NAMALWA (cell line): ENCODE measurements at regions not wholly inside any gene's neighbourhood (a gene's known extent, or its start where the extent isn't known, plus 50 kb on each side); places are given as distances from the start of the nearest gene placed in this dataset.

Experiments
- DNase-seq: peaks from one replicate; pipeline ENCODE4 v3.0.0-alpha.2; 2015; ENCODE audit warnings: low spot score

- no peak for DNase-seq
Observed at GRCh38 chr18:76202322-76202721, 292.7 kb downstream of the ZNF516 start.

GRCh38 chr18:76195601-76196000 is 299.4 kb downstream of the ZNF516 start:
- DNase-seq: no peak

DNA sequence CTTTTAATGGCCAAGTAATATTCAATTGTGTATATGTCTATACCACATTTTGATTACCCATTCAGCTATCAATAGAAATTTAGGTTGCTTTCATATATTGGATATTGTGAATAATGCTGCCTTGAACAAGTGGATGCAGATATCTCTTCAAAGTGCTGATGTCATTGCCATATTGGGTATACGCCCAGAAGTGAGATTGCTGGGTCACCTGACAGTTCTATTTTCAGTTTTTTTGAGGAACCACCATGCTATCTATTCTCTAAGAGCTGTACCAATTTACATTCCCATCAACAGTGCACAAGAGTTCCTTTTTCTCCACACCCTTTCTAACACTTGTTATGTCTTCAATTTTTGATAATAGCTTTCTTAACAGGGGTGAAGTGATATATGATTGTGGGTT is 306.9 kb downstream of the ZNF516 start:
- DNase-seq: no peak

DNA sequence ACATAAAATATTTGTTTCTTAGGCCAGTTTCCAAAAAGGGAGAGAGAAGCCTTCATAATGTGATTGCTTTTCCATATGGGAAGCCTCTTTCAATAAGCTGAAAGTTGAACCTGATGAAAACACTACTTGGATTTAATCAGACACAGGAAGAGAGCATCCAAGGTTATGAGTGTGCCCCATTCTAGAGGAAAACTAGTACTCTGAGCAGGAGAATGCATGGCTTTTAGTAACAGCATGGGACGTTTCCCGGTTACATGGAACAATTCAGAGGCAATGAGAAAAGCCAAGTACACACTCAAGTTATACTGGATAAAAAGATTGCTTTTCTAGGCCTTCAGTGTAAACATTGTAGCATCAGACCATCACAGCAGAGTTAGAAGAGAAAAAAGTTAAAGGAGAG is 315.8 kb downstream of the ZNF516 start:
- DNase-seq: no peak

DNA sequence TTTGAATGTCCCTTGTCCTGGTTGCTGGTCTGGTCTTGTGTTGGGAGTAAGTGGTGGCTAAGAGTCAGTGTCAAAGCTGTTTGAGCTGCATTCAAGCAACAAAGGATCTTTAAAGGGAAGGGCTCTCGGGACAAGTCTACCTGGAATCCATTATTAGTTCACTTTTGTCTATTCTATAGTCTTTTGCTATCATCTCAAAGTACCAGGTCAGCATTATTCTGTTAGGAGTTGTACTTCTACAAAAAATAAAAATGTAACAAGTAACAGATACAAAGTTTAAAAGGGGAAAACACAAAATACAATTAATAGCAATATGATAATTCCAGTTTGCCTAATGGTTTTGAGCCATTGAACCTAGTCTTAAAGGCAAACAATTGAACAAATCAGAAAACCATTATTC is 317.9 kb downstream of the ZNF516 start:
- DNase-seq: no peak

DNA sequence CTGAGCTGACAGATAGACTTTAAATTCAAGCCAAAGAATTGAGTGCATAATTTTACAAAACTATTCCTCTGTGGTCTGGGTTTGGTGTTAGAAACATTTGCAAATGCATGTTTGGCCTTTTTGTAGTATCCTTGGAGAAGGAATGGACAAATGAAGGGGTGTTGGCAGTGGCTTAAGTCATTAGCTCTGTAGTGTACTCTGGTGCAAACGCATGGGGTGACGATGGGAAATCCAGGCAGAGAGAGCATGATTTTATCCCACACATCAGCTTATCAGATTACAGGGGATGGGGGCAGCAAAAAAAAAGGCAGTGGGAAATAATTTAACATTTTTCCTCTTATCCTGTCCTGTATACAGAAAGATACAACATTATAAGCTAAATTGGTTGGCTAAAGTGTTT is 320.6 kb downstream of the ZNF516 start:
- no peak for DNase-seq

- peak; percentile 28 for DNase-seq
Observed at GRCh38 chr18:76169733-76170132, 325.3 kb downstream of the ZNF516 start.

DNA sequence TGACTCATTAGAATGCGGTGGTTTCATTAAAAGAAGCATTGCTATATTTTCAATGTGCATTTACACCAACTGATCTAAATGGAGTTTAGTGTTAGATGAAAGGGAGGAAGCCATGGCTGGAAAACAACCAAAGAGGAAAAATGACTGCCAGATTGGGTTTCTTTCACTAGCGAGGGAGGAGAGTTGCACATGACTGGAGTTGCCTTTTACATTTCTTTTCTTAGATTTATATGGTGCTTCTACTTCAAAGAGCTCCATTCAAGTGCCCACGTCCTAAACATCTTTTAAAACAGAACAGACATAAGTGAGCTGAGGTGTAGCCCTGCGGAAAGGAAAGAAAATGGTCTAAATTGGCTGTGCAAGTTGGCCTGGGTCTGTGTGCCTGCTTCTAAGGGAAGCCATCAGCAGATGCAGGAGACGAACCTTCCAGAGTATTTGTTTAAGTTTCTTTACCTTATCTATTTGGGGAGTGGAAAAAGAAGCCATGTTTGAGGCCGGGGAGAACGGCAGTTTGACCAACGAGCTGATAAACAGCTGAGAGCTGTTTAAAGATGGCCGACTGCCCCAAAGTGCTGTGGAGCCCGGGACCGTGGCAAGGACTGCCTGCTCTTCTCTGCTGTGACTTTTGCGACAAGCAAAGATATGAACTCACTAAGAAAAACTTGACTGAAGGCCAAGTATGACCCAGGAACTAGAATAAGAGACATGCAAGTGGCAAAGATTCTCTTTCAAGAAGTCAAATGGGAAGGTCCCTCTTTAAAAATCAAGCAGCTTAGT is 327.0 kb downstream of the ZNF516 start:
- no peak for DNase-seq

DNA sequence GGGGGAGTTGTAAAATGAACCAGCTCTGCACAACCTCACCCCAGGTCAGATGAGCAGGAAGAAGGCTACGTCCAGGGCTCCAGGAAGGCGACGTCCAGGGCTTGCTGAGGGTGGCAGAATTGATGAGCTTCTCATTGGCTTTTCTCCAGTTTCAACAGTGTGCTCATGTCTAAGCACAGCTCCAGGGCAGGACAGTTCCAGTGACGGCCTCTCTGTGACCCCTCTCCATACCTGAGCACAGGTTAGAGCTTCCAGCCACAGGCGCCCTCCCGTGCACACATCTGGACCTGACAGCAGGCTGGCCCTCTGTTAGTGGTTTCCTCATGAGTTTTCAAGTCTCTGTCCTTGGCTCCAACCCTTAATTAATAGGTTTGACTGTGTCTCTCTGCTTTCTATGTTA is 327.6 kb downstream of the ZNF516 start:
- DNase-seq: no peak

GRCh38 chr18:76162886-76163285 is 332.2 kb downstream of the ZNF516 start:
- no peak for DNase-seq

- no peak for DNase-seq
Observed at GRCh38 chr18:76161983-76162382, 333.1 kb downstream of the ZNF516 start.

- DNase-seq: no peak
Observed at GRCh38 chr18:76153691-76154090, 341.4 kb downstream of the ZNF516 start.

DNA sequence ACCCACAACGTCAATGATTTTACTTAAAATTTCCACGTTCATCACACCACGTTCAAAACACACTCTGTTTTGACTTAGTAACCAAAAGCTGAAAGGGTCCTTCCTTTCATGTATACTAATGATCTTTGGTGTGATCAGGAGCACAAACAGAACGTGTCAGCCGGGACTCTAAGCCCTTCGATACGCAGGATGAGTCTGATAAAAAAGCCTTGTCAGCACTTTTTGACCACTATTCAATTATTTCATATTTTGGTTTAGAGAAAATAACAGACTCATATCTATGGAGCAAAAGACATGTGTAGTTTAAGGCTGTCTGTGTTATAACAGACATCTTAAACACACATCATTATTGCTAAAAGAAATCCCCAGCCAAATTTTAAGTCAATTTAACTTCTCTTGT is 345.3 kb downstream of the ZNF516 start:
- DNase-seq: no peak

- DNase-seq: no peak
Observed at GRCh38 chr18:76149284-76149683, 345.8 kb downstream of the ZNF516 start.

DNA sequence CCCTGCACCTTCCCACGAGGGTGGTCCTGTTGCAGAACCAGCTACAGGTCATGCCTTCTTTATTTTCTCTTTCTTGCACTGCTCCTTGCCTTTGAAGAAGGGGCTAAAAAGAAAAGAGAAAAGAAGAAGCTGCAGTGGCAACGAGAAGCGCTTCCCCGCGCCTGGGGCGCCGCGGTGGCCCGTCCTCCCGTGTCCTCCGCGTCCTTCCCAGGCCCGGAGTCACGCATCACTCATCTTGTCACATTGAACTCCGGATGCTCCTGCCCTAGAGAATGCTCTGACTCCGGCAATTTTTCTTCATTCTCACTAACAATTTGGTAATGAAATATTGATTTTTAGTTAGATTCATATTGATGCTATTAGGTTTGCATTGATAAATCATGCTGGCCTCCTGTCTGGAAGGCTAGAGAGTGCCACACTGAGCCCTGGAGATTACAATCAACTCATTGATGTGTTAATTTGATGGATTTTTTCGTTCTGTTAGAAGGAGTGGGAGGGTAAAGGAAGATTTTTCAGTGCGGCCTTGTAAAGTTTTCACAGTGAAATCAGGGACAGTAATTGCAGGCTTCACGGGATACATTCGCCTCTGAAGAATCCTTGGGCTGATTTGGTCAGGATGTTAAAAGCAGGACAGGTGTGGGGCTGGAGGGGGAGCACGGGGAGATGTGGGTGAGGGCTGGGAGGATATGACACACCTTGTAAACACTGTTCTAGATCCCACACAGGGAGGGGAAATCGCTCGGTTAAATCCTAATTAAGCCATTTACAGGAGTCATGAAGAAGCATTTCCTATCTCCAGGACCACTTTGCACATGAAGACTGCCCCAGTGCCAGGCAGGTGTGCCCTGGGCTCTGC is 349.3 kb downstream of the ZNF516 start:
- DNase-seq: no peak

GRCh38 chr18:76144844-76145243 is 350.2 kb downstream of the ZNF516 start:
- no peak for DNase-seq

DNA sequence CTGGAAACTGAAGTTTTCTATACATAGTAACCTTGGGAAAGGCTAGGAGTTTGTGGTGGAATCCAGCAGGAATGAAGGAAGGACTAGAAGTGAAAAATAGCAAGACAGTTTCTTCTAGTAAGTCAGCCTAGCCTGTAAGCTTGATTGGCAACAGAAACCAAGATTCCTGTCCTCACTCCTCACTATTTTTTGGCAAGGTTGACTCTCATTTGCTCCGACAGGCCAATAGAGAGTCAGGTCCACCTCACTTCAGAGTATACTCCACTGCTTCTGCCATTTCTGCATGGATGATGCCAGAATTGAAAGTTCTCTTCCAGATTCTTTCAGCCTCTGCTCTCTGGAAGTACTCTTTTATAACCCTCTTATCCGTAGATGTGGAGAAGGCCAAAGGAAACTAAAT is 352.4 kb downstream of the ZNF516 start:
- no peak for DNase-seq

- no peak for DNase-seq
Observed at GRCh38 chr18:76139844-76140243, 355.2 kb downstream of the ZNF516 start.

DNA sequence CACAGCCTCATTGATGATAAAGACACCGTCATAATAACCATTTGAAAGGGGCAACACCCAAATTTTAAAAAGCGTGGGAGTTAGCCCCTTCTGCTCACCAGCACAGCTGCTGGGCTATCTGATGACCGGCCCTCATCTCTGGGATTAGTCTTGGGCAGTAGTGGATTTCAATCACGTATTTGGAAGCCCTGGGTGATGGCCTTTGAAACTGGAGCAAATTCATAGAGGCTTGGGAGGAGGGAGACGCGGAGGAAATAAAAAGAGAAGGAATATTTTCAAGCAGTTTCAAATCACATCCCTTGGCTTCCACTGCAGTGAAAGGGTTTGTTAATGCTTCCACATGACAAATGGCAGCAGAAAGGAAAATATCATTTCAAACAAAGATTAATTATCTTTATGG is 357.8 kb downstream of the ZNF516 start:
- no peak for DNase-seq

DNA sequence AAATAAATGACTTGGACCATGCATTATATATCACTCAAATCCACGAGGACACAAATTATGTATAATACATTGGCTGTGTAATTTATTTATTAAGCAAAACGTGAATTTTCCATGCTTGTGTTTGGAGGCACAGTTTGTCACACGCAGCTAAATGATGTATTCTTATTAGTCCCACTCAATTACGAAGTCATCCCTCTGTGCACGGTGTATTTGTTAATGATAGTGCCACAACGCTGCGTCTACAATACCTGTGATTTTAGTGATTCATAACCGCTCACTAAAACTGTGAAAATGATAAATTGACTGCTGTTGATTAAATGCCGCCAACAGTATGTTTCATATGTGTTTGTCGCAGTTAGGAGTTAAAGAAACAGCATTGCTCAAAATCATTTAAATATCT is 358.3 kb downstream of the ZNF516 start:
- no peak for DNase-seq

DNA sequence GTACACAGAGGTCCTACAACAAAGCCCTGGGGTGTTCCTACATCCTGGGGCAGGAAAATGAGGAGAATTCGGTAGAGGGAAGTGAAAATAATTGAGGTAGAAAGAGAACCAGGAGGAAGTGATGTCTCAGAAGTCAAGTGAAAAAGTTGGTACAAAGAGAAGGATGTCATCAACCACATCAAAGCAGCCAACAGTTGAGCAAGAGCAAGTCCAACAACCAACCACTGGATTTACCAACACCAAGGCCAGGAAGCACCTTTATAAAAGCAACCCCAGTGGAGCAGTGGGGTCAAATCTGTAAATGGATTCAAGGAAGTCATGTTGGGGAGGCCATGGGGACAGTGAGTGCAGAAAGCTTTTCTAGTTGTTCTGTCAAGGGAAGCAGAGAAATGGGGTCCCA is 360.4 kb downstream of the ZNF516 start:
- DNase-seq: no peak

DNA sequence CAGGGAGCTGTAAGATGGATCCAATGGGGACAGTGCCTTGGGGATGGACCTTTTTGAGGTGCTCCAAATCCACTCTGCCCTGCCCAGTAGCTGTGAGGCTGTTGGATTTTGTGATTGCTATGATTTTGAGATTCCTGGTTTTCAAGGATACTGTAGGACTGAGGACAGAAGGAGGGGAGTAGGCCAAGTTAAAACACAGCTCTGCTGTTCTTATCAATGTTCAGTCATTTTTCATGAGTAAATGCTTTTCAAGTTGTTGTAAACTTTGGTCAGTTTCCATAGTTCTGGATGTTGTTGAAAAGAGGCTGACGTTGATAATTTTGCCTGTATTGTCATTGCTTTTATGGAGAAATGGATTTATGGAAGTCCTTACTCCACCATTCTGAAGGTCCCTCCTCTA is 361.2 kb downstream of the ZNF516 start:
- no peak for DNase-seq

GRCh38 chr18:76131738-76132137 is 363.3 kb downstream of the ZNF516 start:
- no peak for DNase-seq

- DNase-seq: no peak
Observed at GRCh38 chr18:76130845-76131244, 364.2 kb downstream of the ZNF516 start.
